OCI-LY1 (cell line): ENCODE measurements at regions not wholly inside any gene's neighbourhood (a gene's known extent, or its start where the extent isn't known, plus 50 kb on each side); places are given as distances from the start of the nearest gene placed in this dataset.
"Not testable (repeated sequence)": the region's sequence is repeated elsewhere in the genome, so short reads cannot be mapped to it uniquely, and the experiment has no call there.

Experiments used
- H2AFZ ChIP-seq: fragments of 200-600 bp; sonication (generic), shearing (Covaris generic); 2 replicates; pipeline ENCODE4 v1.6.0; 2014; ENCODE audit warnings: antibody characterized with exemption, mild to moderate bottlenecking, low read length
- H3F3A ChIP-seq: fragments of 200-600 bp; sonication (generic), shearing (Covaris generic); 2 replicates; pipeline ENCODE4 v1.6.0; 2014; ENCODE audit warnings: mild to moderate bottlenecking, antibody characterized with exemption, low read length, moderate library complexity; ENCODE audit not compliant: insufficient read depth
- H3K27ac ChIP-seq: fragments of 200-600 bp; sonication (generic); 2 replicates; pipeline ENCODE4 v1.5.1; 2014; ENCODE audit warnings: low read length, mixed run types, mild to moderate bottlenecking, low read depth; ENCODE audit not compliant: poor library complexity, severe bottlenecking
- H3K27me3 ChIP-seq: fragments of 200-600 bp; sonication (generic); 2 replicates; pipeline ENCODE4 v1.6.0; 2014; ENCODE audit warnings: antibody characterized with exemption, mild to moderate bottlenecking, low read length, moderate library complexity; ENCODE audit not compliant: insufficient read depth
- H3K36me3 ChIP-seq: fragments of 200-600 bp; sonication (generic); 2 replicates; pipeline ENCODE4 v1.6.1; 2014; ENCODE audit warnings: mild to moderate bottlenecking, antibody characterized with exemption, low read length, moderate library complexity, mixed read lengths; ENCODE audit not compliant: insufficient read depth
- H3K4me1 ChIP-seq: fragments of 200-600 bp; sonication (generic); 2 replicates; pipeline ENCODE4 v1.5.1; 2014; ENCODE audit warnings: mild to moderate bottlenecking, low read length, moderate library complexity; ENCODE audit not compliant: insufficient read depth, severe bottlenecking
- H3K4me2 ChIP-seq: fragments of 200-600 bp; sonication (generic), shearing (Covaris generic); 2 replicates; pipeline ENCODE4 v1.6.1; 2014; ENCODE audit warnings: low read length
- H3K4me3 ChIP-seq: fragments of 200-600 bp; sonication (generic); 2 replicates; pipeline ENCODE4 v1.5.1; 2014; ENCODE audit warnings: low read length, low read depth, mild to moderate bottlenecking, mixed read lengths; ENCODE audit not compliant: poor library complexity, severe bottlenecking
- H3K79me2 ChIP-seq: fragments of 200-600 bp; shearing (Covaris generic); 2 replicates; pipeline ENCODE4 v1.6.1; 2016; ENCODE audit warnings: mixed run types, low read length, mixed read lengths; ENCODE audit not compliant: insufficient read depth
- H3K9ac ChIP-seq: fragments of 200-600 bp; sonication (generic), shearing (Covaris generic); 2 replicates; pipeline ENCODE4 v1.6.1; 2014; ENCODE audit warnings: mild to moderate bottlenecking, low read length, mixed read lengths
- H3K9me2 ChIP-seq: fragments of 200-600 bp; sonication (generic), shearing (Covaris generic); 2 replicates; pipeline ENCODE4 v1.6.1; 2014; ENCODE audit warnings: low read depth, mild to moderate bottlenecking, low read length, mixed read lengths
- H3K9me3 ChIP-seq: fragments of 200-600 bp; shearing (Covaris generic); 2 replicates; pipeline ENCODE4 v1.6.1; 2014; ENCODE audit warnings: low read length, mixed read lengths
- H4K20me1 ChIP-seq: fragments of 200-600 bp; sonication (generic), shearing (Covaris generic); 2 replicates; pipeline ENCODE4 v1.6.0; 2016; ENCODE audit warnings: mild to moderate bottlenecking, low read length; ENCODE audit not compliant: insufficient read depth
- EZH2 ChIP-seq: fragments of 200-600 bp; sonication (generic), shearing (Covaris generic); IDR thresholded peaks from 2 replicates; pipeline ENCODE4 v1.8.0; 2017; ENCODE audit warnings: borderline replicate concordance, mixed run types, mild to moderate bottlenecking, antibody characterized with exemption, low read length, moderate library complexity, mixed read lengths
- TF ChIP-seq, protein P1 (sequence below): fragments of 200-600 bp; sonication (generic), shearing (Covaris generic); IDR thresholded peaks from 2 replicates; pipeline ENCODE4 v1.5.1; 2017; ENCODE audit warnings: mild to moderate bottlenecking, antibody characterized with exemption, low read length, moderate library complexity, mixed read lengths

DNA sequence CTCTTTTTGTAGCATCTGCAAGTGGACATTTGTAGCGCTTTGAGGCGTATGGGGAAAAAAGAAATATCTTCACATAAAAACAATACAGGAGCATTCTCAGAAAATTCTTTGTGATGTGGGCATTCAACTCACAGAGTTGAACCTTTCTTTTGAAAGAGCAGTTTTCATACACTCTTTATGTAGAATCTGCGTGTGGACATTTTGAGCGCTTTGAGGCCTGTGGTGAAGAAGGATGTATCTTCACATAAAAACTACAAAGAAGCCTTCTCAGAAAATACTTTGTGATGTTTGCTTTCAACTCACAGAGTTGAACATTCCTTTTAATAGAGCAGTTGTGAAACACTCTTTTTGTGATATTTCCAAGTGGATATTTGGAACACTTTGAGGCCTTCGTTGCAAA is 598.4 kb upstream of the ZNF337 start:
- no peak overlapping the region for H2AFZ ChIP-seq
- no peak for TF ChIP-seq EZH2
- TF ChIP-seq, protein P1, sequence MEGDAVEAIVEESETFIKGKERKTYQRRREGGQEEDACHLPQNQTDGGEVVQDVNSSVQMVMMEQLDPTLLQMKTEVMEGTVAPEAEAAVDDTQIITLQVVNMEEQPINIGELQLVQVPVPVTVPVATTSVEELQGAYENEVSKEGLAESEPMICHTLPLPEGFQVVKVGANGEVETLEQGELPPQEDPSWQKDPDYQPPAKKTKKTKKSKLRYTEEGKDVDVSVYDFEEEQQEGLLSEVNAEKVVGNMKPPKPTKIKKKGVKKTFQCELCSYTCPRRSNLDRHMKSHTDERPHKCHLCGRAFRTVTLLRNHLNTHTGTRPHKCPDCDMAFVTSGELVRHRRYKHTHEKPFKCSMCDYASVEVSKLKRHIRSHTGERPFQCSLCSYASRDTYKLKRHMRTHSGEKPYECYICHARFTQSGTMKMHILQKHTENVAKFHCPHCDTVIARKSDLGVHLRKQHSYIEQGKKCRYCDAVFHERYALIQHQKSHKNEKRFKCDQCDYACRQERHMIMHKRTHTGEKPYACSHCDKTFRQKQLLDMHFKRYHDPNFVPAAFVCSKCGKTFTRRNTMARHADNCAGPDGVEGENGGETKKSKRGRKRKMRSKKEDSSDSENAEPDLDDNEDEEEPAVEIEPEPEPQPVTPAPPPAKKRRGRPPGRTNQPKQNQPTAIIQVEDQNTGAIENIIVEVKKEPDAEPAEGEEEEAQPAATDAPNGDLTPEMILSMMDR = no peak
- no peaks in the 10 kb centered on the region for H3K9me2 ChIP-seq
- H3K4me3 ChIP-seq = no peak overlapping the region
- no peak overlapping the region for H3K27ac ChIP-seq
- H3F3A ChIP-seq = no peaks in the 10 kb centered on the region
- H3K36me3 ChIP-seq = no peaks in the 10 kb centered on the region
- H3K9me3 ChIP-seq = no peaks in the 10 kb centered on the region
- no peak overlapping the region for H3K9ac ChIP-seq
- H4K20me1 ChIP-seq = no peaks in the 10 kb centered on the region
- H3K79me2 ChIP-seq = no peaks in the 10 kb centered on the region
- H3K4me1 ChIP-seq = no peaks in the 10 kb centered on the region
- no peak overlapping the region for H3K4me2 ChIP-seq
- H3K27me3 ChIP-seq = no peaks in the 10 kb centered on the region

GRCh38 chr20:26288379-26289061 is 591.9 kb upstream of the ZNF337 start:
- not testable (repeated sequence) for H3K9ac ChIP-seq, H3K9me2 ChIP-seq, H4K20me1 ChIP-seq, H3K9me3 ChIP-seq, H3K4me1 ChIP-seq, H3K4me3 ChIP-seq, H2AFZ ChIP-seq, H3F3A ChIP-seq, H3K27ac ChIP-seq, H3K27me3 ChIP-seq, H3K79me2 ChIP-seq, H3K36me3 ChIP-seq, H3K4me2 ChIP-seq

DNA sequence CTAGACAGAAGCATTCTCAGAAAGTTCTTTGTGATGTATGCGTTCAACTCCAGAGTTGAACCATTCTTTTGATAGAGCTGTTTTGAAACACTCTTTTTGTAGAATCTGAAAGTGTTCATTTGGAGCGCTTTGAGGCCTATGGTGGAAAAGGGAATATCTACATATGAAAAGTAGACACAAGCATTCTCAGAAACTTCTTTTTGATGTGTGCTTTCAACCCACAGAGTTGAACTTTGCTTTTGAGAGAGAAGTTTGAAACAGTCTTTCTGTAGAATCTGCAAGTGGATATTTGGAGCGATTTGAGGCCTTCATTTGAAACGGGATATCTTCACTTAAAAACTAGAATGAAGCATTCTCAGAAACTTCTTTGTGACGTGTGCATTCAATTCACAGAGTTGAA is 582.6 kb upstream of the ZNF337 start:
- Histone ChIP-seq H3K9me3 (no peaks in the 10 kb centered on the region), H3K27me3 (no peaks in the 10 kb centered on the region), H3K79me2 (no peaks in the 10 kb centered on the region), H3K4me1 (no peaks in the 10 kb centered on the region), H3K4me3 (no peak overlapping the region), H3K36me3 (no peaks in the 10 kb centered on the region), H3K4me2 (no peak overlapping the region), H3K9me2 (no peaks in the 10 kb centered on the region), H2AFZ (no peak overlapping the region), H3F3A (no peaks in the 10 kb centered on the region), H4K20me1 (no peaks in the 10 kb centered on the region), H3K9ac (no peak overlapping the region), H3K27ac (no peak overlapping the region)
- TF ChIP-seq EZH2 = no peak
- TF ChIP-seq, protein P1 = no peak

DNA sequence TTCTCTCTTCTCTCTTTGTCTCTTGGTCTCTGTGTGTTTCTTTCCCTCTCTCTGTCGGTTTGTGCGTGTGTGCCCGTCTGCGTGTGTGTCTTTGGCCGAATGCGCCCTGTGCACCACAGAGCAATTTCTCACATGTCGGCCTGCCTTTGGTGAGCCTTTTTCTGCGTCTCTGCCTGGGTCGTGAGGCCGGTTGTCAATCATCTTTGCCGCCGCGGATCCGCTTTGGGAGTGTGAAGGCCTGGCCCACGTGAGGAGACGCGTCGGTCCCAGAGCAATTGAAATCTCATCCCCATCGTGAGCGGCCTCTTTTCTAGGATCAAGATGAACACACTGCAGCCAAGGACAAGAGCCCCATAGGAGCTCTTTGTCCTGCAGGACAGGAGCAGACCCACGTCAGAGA is 580.7 kb upstream of the ZNF337 start:
- Histone ChIP-seq H3K27ac (no peak overlapping the region), H3K4me2 (no peak overlapping the region), H3K9me2 (no peaks in the 10 kb centered on the region), H3K4me1 (no peaks in the 10 kb centered on the region), H3K4me3 (no peak overlapping the region), H3K9me3 (no peaks in the 10 kb centered on the region), H3K36me3 (no peaks in the 10 kb centered on the region), H4K20me1 (no peaks in the 10 kb centered on the region), H3K27me3 (no peaks in the 10 kb centered on the region), H3K9ac (no peak overlapping the region), H3F3A (no peaks in the 10 kb centered on the region), H3K79me2 (no peaks in the 10 kb centered on the region), H2AFZ (no peak overlapping the region)
- TF ChIP-seq EZH2 = no peak
- TF ChIP-seq, protein P1 = no peak
